WTC11 (cell line): ENCODE measurements at regions not wholly inside any gene's neighbourhood (a gene's known extent, or its start where the extent isn't known, plus 50 kb on each side); places are given as distances from the start of the nearest gene placed in this dataset.

Experiments used
- ATAC-seq: fragments of 200-7000 bp; cut with Tn5 transposase; 2 replicates; pipeline ENCODE4 v1.10.0; 2021; ENCODE audit warnings: mild to moderate bottlenecking, moderate library complexity
- CTCF ChIA-PET: fragments of 300-600 bp; sonication (Branson Sonifier 250); formaldehyde crosslinking; loops from one replicate; lab custom pipeline; 2021; ENCODE audit warnings: antibody characterized with exemption; lab: Charles Lee
- POLR2A ChIA-PET: fragments of 350-600 bp; sonication (Branson Sonifier 250); formaldehyde crosslinking; loops from one replicate; lab custom pipeline; 2021; ENCODE audit warnings: antibody characterized with exemption; lab: Charles Lee
- DNase-seq: peaks from one replicate; pipeline ENCODE4 v3.0.0; 2021; ENCODE audit warnings: low spot score
- H3K27ac Mint-ChIP-seq: 2 replicates; pipeline ENCODE4 v1.8.0; 2021; ENCODE audit warnings: mixed read lengths
- H3K27me3 Mint-ChIP-seq: 2 replicates; pipeline ENCODE4 v1.8.0; 2021; ENCODE audit warnings: low read depth, mild to moderate bottlenecking, moderate library complexity, mixed read lengths
- H3K36me3 Mint-ChIP-seq: 2 replicates; pipeline ENCODE4 v1.8.0; 2021; ENCODE audit warnings: mixed read lengths
- H3K4me1 Mint-ChIP-seq: 2 replicates; pipeline ENCODE4 v1.8.0; 2022; ENCODE audit warnings: mixed read lengths
- H3K4me3 Mint-ChIP-seq: 2 replicates; pipeline ENCODE4 v1.8.0; 2021; ENCODE audit warnings: mild to moderate bottlenecking, moderate library complexity, mixed read lengths
- H3K9me3 Mint-ChIP-seq: 2 replicates; pipeline ENCODE4 v1.8.0; 2021; ENCODE audit warnings: mixed read lengths
- EMX1 ChIP-seq: fragments of 250-450 bp; sonication (Bioruptor Pico); IDR thresholded peaks from 2 replicates; pipeline ENCODE4 v1.8.0; 2021; ENCODE audit warnings: mild to moderate bottlenecking
- ESRRA ChIP-seq: sonication (generic); formaldehyde crosslinking; IDR thresholded peaks from 2 replicates; pipeline ENCODE4 v1.8.1; 2022; ENCODE audit warnings: mild to moderate bottlenecking, missing genetic modification reagents, borderline replicate concordance
- JUN ChIP-seq: sonication (generic); formaldehyde crosslinking; IDR thresholded peaks from 2 replicates; pipeline ENCODE4 v1.8.0; 2023; ENCODE audit warnings: mild to moderate bottlenecking, missing genetic modification reagents
- MYBL2 ChIP-seq: sonication (generic); formaldehyde crosslinking; IDR thresholded peaks from 2 replicates; pipeline ENCODE4 v1.8.1; 2023; ENCODE audit warnings: mild to moderate bottlenecking, moderate library complexity, missing genetic modification reagents
- NR1H2 ChIP-seq: sonication (generic); formaldehyde crosslinking; IDR thresholded peaks from 2 replicates; pipeline ENCODE4 v1.9.0; 2021; ENCODE audit warnings: mild to moderate bottlenecking, moderate library complexity, missing genetic modification reagents
- SOX15 ChIP-seq: fragments of 250-450 bp; sonication (Bioruptor Pico); IDR thresholded peaks from 2 replicates; pipeline ENCODE4 v1.9.0; 2021; ENCODE audit warnings: mild to moderate bottlenecking
- SP1 ChIP-seq: sonication (generic); formaldehyde crosslinking; conservative IDR thresholded peaks from 2 replicates; pipeline ENCODE4 v1.8.1; 2022; ENCODE audit warnings: missing genetic modification reagents
- TEAD1 ChIP-seq: sonication (generic); formaldehyde crosslinking; IDR thresholded peaks from 2 replicates; pipeline ENCODE4 v1.8.0; 2022; ENCODE audit warnings: mild to moderate bottlenecking, missing genetic modification reagents
- TP53 ChIP-seq: sonication (generic); formaldehyde crosslinking; IDR thresholded peaks from 2 replicates; pipeline ENCODE4 v1.8.1; 2023; ENCODE audit warnings: mild to moderate bottlenecking, missing genetic modification reagents
- ZNF219 ChIP-seq: sonication (generic); formaldehyde crosslinking; IDR thresholded peaks from 2 replicates; pipeline ENCODE4 v1.8.0; 2023; ENCODE audit warnings: missing genetic modification reagents, mild to moderate bottlenecking, borderline replicate concordance
- TF ChIP-seq, protein P1 (sequence below): fragments of 250-450 bp; sonication (Bioruptor Pico); IDR thresholded peaks from 2 replicates; pipeline ENCODE4 v1.9.0; 2021; ENCODE audit warnings: mild to moderate bottlenecking
- TF ChIP-seq, protein P2 (sequence below): sonication (generic); formaldehyde crosslinking; IDR thresholded peaks from 2 replicates; pipeline ENCODE4 v1.8.0; 2023; ENCODE audit warnings: missing genetic modification reagents, mild to moderate bottlenecking, borderline replicate concordance
- TF ChIP-seq, protein P3 (sequence below): sonication (generic); formaldehyde crosslinking; conservative IDR thresholded peaks from 2 replicates; pipeline ENCODE4 v1.8.1; 2023; ENCODE audit warnings: mild to moderate bottlenecking, low read depth, missing genetic modification reagents, moderate library complexity

DNA sequence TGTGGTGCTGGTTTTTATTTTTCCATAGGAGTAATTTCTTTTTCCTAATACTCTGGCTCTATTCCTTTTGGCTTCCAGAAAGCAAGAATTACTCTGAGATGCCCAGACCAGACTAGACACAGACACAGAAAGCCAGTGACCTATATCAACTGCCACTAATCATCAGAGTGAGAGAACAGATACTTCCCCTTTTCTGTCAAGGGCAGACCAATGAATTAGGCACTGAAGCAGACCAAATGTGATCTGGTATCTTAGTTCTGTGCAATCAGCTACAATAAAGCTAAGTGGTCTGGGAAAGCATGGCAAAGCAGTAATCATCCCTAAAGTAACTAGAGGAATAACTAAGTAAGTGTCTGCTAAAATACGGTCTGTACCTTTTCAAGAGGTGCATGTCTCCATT is 239.1 kb downstream of the ELAVL2 start:
- Mint-ChIP-seq H3K27ac (no peak overlapping the region), H3K9me3 (no peaks in the 10 kb centered on the region)
- CTCF ChIA-PET: no interaction called here

DNA sequence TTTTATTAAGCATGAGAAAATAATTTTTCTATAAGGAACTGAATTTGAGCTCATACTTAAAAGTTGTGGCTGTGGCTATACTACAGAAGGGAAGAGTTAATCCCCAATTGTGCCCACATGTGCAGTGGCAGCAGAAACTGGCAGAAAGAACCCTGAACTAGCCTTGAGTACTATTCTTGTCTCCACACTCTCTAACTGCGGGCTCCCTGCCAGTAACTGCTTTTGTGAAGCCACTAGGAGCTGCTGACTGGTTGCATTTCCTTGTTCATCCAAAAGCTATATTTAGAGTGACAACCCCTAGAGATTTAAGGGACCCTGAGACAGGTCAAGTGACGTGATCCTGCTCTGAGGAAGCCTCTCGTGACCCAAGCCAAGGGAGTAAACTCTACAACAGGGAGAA is 238.6 kb downstream of the ELAVL2 start:
- no peaks in the 10 kb centered on the region for H3K27me3 Mint-ChIP-seq
- ATAC-seq: no peak
- H3K9me3 Mint-ChIP-seq: no peaks in the 10 kb centered on the region
- peaks cover 38% of the 10 kb centered on the region for H3K4me1 Mint-ChIP-seq
- no peak overlapping the region for H3K27ac Mint-ChIP-seq
- CTCF ChIA-PET: no interaction called here
- no peak for TF ChIP-seq EMX1 (CRISPR knock-in tag)
- TF ChIP-seq, protein P1, sequence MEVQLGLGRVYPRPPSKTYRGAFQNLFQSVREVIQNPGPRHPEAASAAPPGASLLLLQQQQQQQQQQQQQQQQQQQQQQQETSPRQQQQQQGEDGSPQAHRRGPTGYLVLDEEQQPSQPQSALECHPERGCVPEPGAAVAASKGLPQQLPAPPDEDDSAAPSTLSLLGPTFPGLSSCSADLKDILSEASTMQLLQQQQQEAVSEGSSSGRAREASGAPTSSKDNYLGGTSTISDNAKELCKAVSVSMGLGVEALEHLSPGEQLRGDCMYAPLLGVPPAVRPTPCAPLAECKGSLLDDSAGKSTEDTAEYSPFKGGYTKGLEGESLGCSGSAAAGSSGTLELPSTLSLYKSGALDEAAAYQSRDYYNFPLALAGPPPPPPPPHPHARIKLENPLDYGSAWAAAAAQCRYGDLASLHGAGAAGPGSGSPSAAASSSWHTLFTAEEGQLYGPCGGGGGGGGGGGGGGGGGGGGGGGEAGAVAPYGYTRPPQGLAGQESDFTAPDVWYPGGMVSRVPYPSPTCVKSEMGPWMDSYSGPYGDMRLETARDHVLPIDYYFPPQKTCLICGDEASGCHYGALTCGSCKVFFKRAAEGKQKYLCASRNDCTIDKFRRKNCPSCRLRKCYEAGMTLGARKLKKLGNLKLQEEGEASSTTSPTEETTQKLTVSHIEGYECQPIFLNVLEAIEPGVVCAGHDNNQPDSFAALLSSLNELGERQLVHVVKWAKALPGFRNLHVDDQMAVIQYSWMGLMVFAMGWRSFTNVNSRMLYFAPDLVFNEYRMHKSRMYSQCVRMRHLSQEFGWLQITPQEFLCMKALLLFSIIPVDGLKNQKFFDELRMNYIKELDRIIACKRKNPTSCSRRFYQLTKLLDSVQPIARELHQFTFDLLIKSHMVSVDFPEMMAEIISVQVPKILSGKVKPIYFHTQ (CRISPR knock-in tag): no peak
- TF ChIP-seq TP53: no peak
- TF ChIP-seq ZNF219 (CRISPR knock-in tag): no peak
- POLR2A ChIA-PET: no interaction called here
- no peaks in the 10 kb centered on the region for H3K36me3 Mint-ChIP-seq
- DNase-seq: no peak
- no peak overlapping the region for H3K4me3 Mint-ChIP-seq

More for the DNA sequence above, 239.1 kb downstream of the ELAVL2 start:
- POLR2A ChIA-PET: no interaction called here
- Mint-ChIP-seq H3K4me3 (no peak overlapping the region), H3K4me1 (peaks cover 33% of the 10 kb centered on the region), H3K36me3 (no peaks in the 10 kb centered on the region), H3K27me3 (no peaks in the 10 kb centered on the region)
- TF ChIP-seq, protein P2, sequence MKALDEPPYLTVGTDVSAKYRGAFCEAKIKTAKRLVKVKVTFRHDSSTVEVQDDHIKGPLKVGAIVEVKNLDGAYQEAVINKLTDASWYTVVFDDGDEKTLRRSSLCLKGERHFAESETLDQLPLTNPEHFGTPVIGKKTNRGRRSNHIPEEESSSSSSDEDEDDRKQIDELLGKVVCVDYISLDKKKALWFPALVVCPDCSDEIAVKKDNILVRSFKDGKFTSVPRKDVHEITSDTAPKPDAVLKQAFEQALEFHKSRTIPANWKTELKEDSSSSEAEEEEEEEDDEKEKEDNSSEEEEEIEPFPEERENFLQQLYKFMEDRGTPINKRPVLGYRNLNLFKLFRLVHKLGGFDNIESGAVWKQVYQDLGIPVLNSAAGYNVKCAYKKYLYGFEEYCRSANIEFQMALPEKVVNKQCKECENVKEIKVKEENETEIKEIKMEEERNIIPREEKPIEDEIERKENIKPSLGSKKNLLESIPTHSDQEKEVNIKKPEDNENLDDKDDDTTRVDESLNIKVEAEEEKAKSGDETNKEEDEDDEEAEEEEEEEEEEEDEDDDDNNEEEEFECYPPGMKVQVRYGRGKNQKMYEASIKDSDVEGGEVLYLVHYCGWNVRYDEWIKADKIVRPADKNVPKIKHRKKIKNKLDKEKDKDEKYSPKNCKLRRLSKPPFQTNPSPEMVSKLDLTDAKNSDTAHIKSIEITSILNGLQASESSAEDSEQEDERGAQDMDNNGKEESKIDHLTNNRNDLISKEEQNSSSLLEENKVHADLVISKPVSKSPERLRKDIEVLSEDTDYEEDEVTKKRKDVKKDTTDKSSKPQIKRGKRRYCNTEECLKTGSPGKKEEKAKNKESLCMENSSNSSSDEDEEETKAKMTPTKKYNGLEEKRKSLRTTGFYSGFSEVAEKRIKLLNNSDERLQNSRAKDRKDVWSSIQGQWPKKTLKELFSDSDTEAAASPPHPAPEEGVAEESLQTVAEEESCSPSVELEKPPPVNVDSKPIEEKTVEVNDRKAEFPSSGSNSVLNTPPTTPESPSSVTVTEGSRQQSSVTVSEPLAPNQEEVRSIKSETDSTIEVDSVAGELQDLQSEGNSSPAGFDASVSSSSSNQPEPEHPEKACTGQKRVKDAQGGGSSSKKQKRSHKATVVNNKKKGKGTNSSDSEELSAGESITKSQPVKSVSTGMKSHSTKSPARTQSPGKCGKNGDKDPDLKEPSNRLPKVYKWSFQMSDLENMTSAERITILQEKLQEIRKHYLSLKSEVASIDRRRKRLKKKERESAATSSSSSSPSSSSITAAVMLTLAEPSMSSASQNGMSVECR (CRISPR knock-in tag): no peak
- DNase-seq: no peak
- no peak for ATAC-seq

DNA sequence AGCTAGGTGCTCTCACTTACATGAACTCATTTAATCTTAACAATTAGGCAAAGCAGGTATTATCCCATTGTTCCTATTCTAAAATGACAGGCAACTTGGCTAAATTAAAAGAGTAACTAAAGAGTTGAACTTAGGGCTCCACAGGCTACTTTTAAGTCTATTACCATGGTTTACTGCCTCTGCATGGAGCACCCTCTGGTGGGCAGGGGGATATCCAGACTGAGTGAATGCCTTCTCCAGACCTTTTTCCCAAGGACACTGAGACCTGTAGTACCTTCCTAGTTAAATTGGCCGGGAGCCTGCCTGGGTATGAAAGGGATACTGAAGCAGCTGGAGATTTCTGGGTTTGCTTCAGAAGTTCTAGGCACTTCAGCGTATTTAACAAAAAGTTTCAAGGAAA is 238.1 kb downstream of the ELAVL2 start:
- Mint-ChIP-seq H3K4me1 (peaks cover 40% of the 10 kb centered on the region), H3K9me3 (no peaks in the 10 kb centered on the region), H3K27ac (no peak overlapping the region)
- DNase-seq: peak; percentile 57
- ATAC-seq: peak; percentile 87
- POLR2A ChIA-PET: no interaction called here
- TF ChIP-seq TEAD1 (CRISPR knock-in tag): no peak
- no peak for TF ChIP-seq MYBL2 (CRISPR knock-in tag)
- no peak for TF ChIP-seq SP1
- TF ChIP-seq SOX15 (CRISPR knock-in tag): no peak
- no peak for TF ChIP-seq ESRRA (CRISPR knock-in tag)
- no peak for TF ChIP-seq JUN (CRISPR knock-in tag)
- TF ChIP-seq, all 79 proteins: peak for 0
- Mint-ChIP-seq H3K36me3 (no peaks in the 10 kb centered on the region), H3K27me3 (no peaks in the 10 kb centered on the region), H3K4me3 (no peak overlapping the region)
- CTCF ChIA-PET: no interaction called here

DNA sequence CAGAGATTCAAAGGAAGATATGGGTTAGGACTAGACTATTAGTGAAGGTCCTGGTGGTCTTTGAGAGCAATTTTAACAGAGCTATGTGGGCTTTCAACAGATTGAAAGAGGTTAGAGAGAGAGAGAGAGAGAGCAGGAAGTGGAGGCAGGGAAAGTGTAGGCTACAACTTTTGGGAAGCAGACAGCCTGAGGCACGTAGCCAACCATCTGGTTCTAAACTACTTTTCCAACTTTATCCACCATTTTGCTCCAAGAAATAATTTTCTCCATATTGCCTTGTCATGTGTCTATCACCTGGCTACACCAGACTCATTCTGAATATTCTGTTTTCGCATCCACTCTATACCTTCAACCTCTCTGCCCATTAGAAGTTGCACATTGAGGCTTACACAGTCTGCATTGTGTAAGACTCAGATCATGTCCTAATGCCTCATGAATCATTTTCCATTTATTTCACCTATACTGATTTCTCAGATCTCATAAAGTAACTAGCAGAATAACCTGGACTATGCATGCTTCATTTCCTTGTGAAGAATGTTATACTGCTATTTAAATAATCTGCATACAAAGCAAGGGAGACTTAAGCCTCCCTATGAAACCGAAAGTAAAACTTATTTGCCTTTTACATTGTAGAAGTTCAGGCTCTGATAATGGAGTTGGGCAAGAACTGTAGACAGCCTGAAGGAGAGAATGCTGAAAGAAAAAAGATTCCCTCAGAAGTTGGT is 235.6 kb downstream of the ELAVL2 start:
- H3K36me3 Mint-ChIP-seq: no peaks in the 10 kb centered on the region
- H3K27me3 Mint-ChIP-seq: no peaks in the 10 kb centered on the region
- H3K4me3 Mint-ChIP-seq: no peak overlapping the region
- no peak for ATAC-seq
- no peaks in the 10 kb centered on the region for H3K9me3 Mint-ChIP-seq
- peak overlapping the region; percentile 17; the same call in 1 of the 2 replicates for H3K27ac Mint-ChIP-seq
- ChIA-PET CTCF (no interaction called here), POLR2A (no interaction called here)
- DNase-seq: no peak
- H3K4me1 Mint-ChIP-seq: peaks cover 43% of the 10 kb centered on the region
- TF ChIP-seq, protein P3, sequence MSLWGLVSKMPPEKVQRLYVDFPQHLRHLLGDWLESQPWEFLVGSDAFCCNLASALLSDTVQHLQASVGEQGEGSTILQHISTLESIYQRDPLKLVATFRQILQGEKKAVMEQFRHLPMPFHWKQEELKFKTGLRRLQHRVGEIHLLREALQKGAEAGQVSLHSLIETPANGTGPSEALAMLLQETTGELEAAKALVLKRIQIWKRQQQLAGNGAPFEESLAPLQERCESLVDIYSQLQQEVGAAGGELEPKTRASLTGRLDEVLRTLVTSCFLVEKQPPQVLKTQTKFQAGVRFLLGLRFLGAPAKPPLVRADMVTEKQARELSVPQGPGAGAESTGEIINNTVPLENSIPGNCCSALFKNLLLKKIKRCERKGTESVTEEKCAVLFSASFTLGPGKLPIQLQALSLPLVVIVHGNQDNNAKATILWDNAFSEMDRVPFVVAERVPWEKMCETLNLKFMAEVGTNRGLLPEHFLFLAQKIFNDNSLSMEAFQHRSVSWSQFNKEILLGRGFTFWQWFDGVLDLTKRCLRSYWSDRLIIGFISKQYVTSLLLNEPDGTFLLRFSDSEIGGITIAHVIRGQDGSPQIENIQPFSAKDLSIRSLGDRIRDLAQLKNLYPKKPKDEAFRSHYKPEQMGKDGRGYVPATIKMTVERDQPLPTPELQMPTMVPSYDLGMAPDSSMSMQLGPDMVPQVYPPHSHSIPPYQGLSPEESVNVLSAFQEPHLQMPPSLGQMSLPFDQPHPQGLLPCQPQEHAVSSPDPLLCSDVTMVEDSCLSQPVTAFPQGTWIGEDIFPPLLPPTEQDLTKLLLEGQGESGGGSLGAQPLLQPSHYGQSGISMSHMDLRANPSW (CRISPR knock-in tag): no peak
- TF ChIP-seq NR1H2 (no peak), EMX1 (CRISPR knock-in tag) (no peak)
- TF ChIP-seq, protein P1 (CRISPR knock-in tag): no peak
